GM21576 (cell line): ENCODE measurements at regions not wholly inside any gene's neighbourhood (a gene's known extent, or its start where the extent isn't known, plus 50 kb on each side); places are given as distances from the start of the nearest gene placed in this dataset.
"Not testable (repeated sequence)": the region's sequence is repeated elsewhere in the genome, so short reads cannot be mapped to it uniquely, and the experiment has no call there.

Experiments
- ATAC-seq: cut with Tn5 transposase; IDR thresholded peaks from one replicate; pipeline ENCODE4 v1.9.1; 2021; ENCODE audit warnings: mild to moderate bottlenecking, moderate library complexity; ENCODE audit not compliant: unreplicated experiment

DNA sequence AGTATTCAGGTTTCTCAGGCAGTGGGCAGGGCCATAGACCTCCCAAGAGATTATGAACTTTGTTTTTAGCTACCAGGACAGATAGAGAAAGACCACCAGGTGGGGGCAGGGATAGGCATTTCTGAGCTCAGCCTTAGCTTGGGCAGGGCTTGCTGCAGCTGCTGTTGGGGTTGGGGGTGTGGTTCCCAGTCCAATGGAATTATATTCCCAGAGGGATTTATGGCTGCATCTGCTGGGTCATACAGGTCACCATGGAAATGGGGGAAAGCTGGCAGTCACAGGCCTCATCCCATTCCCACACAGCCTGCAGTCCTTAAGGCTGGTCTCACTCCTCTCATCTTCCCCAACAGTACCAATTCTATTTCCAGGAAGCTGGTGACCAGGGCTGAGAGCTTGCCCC, 144.6 kb upstream of the ZPLD1 start:
- no peak for ATAC-seq

DNA sequence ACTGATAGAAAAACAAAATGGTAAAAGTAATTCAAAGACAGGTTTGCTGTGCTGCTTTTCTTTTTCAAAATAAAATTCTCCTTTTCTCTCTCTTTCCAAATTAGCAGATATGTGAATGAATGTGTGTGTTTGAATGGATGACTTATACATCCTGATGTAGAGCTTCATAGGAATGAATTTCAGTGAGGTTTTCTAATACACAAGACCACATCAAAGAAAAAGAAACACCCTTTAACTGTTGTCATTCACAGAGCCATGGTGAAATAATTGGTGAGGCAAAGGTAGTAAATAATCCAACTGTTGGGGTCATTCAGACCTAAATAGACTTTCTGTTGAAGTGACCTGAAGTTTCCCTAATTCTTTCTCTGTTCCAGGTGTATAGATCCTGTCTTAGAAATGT, 139.1 kb upstream of the ZPLD1 start:
- ATAC-seq: no peak

DNA sequence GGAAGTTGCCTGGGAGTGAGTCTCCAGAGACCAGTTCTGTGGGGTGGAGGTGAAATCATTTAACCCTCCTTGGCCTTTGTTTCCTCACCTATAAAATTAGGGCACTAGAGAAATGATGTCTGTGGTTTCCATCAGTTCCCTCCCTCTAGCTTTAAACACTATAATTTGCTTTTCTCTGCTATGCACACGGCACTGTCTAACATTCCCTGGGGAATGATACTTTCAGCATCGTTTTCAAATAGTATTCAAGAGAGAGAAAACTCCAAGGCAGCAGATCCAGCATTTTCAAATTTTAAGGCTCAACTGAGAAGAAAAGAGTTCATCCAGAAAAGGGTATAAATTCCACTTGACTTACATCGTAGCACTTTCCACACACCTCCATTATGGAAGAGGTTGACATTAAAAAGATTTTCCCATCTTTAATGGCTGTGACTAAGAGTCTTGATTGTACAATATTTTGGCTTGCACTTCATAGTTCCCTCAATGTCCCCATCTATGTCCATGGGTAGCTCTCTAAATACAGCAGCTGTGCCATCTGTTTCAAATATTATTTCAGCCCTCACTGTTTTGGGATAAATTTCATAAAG, 137.7 kb upstream of the ZPLD1 start:
- no peak for ATAC-seq

DNA sequence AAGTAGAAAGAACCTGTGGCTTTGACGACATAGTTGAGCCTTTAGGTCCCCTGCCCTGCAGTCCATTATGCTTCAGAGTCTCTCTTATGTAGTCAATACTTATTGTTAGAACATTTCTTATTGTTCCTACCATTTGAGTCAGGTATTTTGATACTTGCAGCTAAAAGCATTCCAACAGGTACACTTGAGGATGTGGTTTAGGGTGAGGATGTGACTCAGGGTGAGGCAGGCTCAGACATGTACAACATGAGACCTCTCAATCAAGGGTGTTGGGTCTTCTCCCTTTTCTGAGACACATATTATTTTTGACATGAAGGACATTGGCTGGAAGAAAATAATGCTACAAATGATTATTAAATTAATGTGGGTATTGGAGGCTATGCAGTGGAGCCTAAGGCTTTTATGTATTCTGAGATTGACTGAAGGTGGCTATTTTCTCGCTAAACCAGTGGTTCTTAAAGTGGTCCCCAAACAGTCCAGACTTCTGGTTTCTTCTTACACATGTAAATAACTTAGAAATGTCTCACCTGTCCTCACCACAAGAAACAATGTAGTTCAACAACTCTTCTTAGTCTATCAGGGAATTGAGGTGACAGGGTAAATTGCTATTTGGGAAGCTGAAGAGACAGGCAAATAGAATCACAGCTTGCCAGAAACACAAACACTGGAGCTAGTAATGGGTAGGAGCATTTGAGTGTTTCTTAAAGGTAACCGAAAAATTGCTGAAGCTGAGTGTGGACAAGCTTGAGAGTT, 135.5 kb upstream of the ZPLD1 start:
- no peak for ATAC-seq

DNA sequence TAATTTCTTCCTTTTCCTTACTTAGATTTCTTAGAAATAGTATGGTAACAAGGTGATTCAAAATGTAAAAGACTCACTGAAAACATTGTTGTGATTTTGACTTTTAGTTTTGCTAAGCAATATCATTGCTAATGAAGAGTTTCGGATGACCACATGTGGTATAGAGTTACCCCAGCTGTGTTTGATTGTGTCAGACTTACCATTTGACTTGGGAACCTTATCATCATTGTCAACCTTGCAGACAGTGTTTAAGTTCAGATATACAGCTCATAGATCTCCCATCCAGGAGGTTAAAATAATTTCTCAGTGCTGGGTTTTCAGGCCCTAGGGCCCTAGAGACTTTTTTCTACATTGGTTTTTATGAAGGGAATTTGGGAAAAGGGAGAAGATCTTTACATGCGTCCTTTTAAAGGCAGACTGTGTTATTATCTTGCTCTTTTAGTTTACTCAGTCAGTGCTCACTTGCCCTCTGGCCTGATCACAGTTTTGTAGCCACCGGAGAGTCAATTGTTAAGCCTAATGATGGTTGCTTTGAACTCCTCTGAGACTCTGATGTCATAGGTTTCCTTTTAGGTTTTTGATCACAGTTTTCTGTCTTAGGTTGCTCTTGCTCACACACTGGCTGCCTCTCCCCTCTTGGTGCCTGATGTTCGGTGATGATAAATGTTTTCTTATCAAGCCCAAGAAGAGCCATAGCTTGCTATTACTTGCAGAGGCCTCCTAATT, 133.5 kb upstream of the ZPLD1 start:
- no peak for ATAC-seq

DNA sequence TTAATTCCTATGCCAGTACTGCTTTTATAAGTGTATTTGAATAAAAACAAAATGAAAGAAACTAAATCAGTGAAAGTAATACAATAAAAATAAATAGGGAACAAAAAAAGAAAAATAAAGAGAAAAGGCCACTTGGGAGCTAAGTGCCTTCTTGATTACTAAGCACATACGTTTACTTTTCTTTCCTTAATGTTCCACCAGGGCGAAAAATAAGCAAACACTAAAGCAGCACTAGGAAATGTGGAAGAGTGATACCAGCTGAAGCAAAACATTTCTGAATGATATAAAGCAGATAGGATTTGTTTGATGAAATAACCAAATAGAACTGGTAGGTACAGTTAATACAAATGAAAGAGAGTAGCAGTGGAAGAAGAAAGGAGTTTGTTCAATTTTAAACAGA, 132.8 kb upstream of the ZPLD1 start:
- no peak for ATAC-seq

DNA sequence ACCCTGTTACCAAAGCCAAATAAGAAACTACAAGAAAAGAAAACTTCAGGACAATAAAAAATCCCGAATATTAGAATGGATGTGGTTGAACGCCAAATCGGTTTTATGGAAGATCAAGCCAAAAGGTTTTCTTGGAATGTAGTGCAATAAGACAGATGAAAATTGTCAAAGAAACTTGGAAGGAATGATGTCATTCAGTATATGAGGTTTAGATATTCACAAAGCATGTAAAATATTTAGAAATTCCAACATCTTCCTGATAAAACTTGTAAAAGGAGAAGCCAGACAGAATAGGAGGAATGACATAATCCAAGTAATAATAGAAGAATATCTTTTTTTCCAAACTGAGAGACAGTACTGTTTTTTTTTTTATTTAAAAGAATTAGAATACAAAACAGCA, 130.3 kb upstream of the ZPLD1 start:
- no peak for ATAC-seq

DNA sequence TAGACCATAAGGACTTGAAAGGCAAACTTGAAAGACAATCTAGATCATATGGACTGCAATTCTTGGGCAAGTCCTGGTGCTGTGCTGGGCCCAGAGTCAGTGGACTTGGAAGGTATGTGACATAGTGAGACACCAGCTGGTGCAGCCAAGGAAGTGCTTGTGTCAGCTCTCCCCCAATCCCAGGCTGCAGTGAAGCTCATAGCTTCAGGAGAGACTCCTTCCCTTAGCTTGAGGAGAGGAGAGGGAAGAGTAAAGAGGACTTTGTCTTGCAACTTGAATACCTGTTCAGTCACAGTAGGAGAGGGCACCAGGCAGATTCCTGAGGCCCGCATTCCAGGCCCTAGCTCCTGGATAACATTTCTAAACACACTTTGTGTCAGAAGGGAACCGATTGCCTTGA, 127.4 kb upstream of the ZPLD1 start:
- ATAC-seq: no peak

DNA sequence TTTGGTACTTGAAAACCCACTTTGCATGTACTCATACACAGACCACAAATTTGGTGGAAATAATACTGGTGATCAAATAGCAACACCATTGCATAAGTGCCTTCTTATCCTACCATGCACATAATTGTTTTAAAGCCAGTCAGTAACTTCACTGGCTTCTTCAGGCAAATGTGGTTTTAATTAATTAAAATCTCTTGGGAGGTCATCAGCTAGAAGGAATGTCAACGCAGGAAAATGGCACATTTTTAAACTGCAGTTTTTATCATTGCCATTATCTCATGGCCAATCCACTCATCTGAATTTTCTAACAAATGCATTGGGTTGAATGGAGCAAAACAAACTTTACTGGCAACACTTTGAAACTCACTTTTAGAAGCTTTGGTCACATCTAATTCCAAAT, 105.7 kb upstream of the ZPLD1 start:
- no peak for ATAC-seq

DNA sequence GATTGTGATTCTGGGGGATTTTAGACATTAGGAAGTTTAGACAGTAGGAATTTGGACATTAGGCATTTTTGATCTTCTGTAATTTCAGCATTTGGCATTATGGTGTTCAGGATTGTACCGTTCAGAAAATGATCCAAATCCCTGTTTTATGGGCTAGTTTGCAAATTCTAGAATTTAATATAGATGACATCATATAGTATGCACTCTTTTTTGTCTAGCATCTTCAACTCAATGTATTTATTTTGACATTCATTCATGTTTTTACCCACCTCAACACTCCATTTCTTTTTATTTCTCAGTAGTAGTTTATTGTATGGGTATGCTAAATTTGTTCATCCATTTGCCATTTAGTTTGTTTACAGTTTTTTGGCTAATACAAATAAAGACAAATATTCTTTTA, 105.3 kb upstream of the ZPLD1 start:
- no peak for ATAC-seq

DNA sequence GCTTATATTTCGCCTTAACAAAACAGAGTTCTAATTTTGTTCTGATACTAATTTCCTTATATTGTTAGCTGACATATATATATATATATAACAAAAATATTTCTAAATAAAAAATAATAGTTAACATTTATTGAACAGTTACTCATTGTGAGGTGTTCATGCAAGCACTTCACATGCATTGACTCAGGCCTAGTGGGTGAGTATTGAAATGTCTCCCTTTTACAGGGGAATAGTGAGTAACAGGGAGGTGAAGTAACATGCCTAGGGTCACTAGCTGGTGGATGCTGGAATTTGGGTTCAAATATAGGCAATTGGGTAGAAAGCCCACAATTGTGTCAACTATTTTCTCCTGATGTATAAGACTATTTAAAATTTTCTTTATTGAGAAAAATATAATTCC, 102.6 kb upstream of the ZPLD1 start:
- ATAC-seq: no peak

DNA sequence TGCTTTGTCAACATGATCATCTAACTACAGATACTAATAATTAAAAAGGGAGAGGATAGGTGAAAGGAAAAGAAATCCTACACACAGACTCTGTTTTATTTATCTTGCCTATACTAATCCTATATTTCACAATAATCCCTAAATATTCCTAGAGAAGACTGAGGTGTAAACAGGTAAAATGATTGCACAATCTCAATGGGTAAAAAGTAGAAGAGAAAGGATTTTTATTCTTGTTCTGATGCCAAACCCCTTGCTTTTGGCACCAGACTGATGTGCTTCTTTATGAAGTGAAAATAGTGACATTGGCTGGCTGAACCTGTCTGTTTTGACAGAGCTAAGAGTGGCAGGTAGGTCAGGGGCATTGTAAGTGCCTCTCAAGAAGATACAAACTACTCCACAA, 101.9 kb upstream of the ZPLD1 start:
- ATAC-seq: no peak

DNA sequence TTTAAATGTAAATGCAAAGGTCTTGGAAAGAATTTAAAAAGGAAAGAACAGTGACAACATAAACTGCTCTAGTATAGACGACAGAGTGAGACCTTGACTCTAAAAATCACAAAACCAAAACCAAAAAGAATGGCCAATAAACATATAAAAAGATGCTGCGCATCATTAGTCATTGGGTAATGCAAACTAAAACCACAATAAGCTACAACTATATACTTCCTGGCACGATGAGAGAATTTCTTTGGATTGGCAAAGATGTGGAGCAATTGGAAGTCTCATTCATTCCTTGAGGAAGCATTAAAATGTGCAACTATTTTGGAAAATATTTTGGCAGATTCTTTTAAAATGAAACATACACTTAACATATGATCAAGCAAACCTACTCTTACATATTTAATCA, 98.7 kb upstream of the ZPLD1 start:
- ATAC-seq: no peak

DNA sequence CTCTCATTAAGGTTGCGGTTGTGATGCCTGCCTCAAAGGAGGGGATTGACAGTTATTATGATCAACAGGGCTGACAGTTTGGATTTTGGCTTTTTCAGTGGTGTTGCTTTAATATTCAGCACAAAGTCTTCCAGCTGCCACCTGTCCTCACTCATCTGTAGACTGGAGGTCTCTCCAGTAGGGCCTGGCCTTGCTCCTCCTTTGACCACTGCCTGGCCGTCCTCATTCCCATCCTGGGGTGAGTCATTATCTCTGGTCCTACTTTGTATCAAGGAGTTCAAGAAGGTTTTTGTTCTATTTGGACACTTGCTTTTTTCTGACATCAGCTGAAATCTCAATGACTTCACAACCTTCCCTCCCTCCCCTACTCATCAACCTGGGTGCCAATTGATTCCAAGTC, 95.1 kb upstream of the ZPLD1 start:
- ATAC-seq: no peak

DNA sequence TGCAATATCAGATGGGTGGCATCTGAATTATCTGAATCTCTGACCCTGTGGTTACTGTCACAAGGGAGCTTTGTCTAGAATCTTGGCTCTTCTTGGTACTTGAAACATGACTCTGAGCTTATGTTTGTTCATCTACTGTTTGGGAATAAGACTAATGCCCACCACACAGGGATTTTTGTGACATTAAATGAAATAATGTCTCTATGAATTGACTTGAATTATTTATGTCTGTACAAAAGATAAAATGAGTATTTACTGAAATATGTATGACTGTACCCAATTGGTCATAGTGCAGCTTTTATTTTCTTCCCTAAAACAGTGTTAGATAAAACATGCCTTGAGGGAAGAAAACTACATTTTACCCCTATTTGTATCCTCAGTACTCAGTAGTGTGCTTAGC, 87.9 kb upstream of the ZPLD1 start:
- no peak for ATAC-seq

DNA sequence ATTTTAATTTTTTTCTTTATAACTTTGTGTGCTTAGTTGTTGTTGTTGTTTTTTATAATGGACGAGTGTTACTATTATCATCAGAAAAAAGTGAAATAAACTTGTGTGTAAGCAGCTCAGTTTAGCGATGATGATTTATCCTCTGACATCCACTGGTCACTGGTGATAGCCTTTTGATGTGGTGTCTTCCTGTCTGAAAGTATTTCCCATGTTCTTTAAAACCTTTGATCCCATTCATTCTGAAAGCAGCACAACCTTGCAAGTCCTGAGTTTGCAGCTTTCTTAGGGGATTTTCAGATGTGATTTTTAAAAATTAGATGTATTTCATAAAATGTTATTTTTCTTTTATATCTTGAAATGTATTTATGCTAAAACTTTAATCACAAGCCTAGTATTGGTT, 85.9 kb upstream of the ZPLD1 start:
- no peak for ATAC-seq

DNA sequence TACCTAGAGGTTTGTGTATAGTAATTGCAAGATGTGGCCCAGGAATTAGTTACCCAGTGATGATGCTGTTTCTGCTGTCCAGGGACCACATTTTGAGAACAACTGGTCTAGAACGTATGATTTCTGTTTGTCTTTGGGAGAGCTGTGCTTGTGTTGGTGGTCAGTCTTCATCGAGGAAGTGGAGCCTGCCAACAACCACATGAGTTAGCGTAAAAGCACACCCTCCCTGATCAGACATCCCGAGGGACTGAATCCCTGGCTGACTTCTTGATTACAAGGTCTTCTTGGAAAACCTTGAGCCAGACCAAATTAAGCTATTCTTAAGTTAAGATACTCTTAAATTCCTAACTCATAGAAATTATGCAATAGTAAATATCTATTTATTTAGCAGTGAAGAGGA, 81.7 kb upstream of the ZPLD1 start:
- no peak for ATAC-seq

DNA sequence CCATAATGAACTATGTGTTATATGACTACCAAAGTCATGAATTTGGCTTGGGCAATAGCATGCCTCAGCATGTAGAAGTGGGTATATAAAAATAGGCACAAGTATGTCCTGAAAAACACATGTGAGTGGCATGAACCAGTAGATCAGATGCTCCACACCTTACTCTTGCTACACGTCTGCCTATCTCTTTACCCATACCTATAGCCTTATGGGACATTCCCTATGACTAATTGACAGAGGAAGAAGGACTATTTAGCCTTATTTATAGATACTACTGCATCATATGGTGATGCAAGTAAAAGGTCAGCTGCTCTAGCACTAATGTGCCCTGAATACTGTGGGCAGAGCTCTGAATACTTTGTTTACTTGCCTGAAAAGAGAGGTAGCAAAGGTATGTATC, 81.0 kb upstream of the ZPLD1 start:
- ATAC-seq: peak; percentile 53

DNA sequence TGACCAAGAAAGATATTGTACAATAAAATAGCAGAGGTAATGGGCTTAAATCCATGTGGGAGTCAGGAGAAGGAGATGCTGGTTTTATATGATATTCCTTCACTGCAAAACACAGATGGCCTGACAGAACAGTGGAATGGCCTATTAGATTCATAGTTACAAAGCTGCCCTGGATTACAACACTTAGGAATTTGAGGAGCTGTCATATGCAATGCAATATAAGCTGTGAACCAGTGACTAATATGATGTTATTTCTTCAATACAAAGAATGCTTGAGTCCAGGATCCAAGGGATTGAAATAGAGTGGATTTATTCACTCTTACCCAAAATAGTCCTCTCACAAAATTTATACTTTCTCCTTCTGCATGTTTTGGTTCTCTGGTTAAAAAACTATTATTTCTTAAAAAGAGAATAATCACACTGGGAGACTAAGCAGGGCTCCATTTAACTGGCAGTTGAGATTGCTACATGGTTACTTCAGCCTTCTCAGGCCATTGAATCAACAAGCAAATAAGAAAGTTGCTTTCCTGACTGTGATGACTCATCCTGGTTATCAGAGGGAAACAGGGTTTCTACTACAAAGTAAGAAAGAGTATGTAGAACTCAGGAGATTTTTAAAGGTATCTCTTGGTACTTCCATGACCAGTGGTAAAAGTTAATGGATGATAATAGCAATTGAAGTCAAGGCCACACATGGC, 79.8 kb upstream of the ZPLD1 start:
- no peak for ATAC-seq

DNA sequence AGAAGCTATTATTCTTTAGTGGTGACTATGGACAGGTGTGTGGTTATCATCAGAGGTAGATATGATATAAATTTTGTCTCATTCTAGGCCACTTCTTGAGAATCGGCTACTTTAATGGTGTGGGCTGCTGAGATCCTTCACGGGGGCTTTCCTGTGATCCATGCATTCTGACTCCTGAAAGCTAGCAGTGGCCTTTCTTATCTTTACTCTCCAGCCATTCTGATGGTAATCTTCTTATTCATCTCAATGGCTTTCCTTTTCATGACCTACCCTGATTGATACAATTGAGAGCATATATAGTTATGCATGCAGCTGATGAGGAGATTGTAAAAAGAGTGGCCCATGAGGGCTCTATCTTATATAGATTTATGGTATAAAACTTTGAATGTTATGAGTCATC, 78.3 kb upstream of the ZPLD1 start:
- no peak for ATAC-seq

DNA sequence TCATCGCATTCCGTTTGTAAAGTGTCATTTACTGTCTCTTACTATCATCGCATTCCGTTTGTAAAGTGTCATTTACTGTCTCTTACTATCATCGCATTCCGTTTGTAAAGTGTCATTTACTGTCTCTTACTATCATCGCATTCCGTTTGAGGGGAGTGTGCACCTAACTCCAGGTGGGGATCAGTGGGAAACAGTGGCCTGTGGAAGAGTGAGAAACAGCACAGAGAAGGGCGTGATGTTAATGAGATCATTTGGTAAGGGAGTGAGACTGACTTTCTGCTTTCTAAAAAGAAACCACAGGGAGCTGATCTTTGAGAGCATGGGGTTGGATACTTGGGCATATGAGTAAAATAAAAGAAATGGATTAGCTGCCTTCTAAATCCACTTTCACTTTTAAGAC, 77.5 kb upstream of the ZPLD1 start:
- ATAC-seq: not testable (repeated sequence)
